GM18498 (cell line): ENCODE measurements at regions not wholly inside any gene's neighbourhood (a gene's known extent, or its start where the extent isn't known, plus 50 kb on each side); places are given as distances from the start of the nearest gene placed in this dataset.

Experiments
- ATAC-seq: cut with Tn5 transposase; IDR thresholded peaks from one replicate; pipeline ENCODE4 v1.9.1; 2021; ENCODE audit warnings: mild to moderate bottlenecking, moderate library complexity; ENCODE audit not compliant: unreplicated experiment

DNA sequence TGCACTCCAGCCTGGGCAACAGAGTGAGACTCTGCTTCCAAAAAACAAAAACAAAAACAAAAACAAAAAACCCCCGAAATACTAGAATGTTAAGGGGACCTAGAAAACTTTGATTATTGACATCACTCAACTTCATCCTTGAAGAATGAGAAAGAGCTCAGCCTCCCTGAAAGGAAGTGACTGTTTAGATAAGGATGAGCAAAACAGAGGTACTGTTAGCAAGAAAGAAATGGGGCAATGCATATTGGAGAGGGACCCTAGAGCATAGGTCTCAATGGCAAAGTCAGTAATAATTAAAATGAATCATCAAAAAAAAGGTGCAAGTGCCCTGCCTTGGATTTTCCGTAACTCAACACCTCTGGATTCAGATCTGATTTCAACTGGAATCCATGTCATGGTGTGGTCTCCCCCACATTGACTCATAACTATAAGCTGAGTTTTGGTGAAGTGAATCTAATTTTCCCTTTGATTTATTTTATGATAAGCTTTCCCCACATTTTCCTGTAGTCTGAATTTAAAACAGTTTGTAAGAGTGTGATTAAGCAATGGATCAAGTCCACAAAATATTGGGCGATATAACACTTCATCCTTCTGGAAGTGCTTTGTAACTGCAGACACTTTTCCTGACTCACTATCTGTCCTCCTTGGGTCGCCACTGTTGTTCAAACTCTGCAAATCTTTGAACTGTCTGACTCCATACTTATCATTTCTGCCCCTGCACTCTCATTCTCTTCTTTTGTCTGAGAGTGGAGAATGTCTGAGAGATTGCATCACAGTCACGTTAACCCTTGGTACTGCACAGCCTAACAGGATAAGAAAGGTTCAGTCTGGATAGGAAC, 224.8 kb upstream of the LYZL1 start:
- no peak for ATAC-seq

DNA sequence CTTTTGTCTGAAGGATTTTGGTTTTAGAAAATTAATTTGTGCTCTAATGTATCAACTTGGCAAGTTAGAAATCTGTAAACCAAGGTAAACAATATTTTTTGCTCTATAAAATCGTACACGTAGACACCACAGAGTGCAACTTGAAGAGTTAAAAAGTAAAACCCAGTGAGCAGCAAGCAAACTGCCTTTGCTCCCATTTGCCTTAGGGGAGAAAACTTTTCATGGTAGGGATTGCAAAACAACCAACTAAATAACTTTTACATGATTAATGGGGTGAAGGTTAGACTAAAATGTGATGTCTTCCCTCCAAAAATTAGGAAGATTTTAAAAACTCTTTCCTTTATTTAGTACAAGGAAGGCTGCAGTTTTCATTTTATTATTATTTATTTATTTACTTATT, 224.2 kb upstream of the LYZL1 start:
- ATAC-seq, result no peak

- no peak for ATAC-seq
Measured at GRCh38 chr10:29067161-29067560, 221.7 kb upstream of the LYZL1 start.

DNA sequence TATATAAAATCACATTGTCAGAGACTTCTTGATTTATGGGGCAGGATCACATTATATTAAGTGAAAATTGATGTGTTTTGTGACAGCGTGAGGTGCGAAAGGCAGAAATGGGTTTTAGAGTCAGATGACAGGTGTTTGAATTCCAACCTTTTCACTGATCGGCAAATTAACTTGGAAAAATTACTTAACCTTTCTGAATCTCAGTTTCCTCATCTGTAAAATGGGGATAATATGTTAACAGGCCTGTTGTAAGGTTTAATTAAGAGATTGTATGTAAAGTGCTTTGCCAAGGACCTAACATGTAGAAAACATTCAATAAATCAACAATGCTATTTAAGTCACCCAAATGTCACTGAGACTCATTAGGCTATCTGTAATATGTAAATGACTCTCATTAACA, 221.2 kb upstream of the LYZL1 start:
- no peak for ATAC-seq

GRCh38 chr10:29068302-29068701, 220.6 kb upstream of the LYZL1 start:
- no peak for ATAC-seq

GRCh38 chr10:29068966-29069365, 219.9 kb upstream of the LYZL1 start:
- ATAC-seq, result no peak

GRCh38 chr10:29069941-29070340, 218.9 kb upstream of the LYZL1 start:
- no peak for ATAC-seq

DNA sequence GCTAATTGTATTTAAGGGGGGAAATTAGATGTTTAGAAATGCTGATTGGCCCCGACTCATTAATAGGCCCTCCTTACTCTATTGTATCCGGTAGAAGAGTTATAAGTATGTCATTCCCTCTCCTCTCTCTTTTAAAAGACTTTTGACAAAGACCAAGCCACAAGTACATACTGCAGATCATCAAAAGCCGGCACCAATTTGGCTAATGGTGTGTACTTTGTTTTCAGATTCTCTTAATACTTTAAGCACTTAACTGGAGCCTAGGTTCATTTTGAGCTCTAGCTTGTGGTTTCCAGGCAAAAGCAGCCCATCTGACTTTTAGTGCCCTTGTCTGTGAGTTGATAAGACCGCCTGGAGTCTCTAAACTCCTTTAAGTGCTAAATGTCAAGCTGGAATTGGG, 210.0 kb upstream of the LYZL1 start:
- no peak for ATAC-seq

- ATAC-seq, result no peak
Measured at GRCh38 chr10:29081231-29081630, 207.6 kb upstream of the LYZL1 start.

DNA sequence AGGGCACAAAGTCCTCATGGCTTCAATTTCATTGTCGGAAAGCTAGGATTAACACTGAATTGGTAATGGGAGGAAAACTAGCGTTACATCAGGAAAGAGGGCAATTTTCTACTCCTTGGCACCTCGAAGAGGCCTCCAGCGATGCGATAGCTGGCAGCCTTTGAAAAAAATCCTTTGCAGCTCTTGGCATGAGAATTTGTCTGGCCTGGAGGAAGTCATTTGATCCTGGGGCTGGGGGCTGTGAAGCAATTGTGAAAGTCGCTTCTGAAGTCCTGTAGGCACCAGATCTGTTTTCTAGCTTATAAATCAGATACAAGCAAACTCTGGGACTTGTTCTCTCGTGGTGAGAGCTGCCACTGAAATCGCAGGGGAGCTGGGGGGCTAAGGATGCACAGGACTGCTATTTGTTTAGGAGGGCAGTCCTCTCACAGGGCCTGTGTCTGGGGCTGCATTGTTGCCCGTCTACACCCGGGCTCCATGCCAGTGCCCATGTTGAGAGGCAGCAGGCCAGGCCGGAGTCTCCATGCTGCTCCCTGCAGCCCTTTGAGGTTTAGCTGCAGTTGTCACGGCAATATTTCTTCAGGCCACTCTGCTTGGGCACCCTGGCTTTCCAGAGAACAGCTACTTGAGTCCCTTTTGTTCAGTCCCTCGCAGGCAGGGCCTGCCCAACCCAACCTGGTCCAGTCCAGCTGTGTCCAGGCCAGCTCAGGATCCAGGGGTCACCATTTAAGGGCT, 206.8 kb upstream of the LYZL1 start:
- ATAC-seq, result no peak

GRCh38 chr10:29083096-29083495, 205.8 kb upstream of the LYZL1 start:
- ATAC-seq, result no peak

DNA sequence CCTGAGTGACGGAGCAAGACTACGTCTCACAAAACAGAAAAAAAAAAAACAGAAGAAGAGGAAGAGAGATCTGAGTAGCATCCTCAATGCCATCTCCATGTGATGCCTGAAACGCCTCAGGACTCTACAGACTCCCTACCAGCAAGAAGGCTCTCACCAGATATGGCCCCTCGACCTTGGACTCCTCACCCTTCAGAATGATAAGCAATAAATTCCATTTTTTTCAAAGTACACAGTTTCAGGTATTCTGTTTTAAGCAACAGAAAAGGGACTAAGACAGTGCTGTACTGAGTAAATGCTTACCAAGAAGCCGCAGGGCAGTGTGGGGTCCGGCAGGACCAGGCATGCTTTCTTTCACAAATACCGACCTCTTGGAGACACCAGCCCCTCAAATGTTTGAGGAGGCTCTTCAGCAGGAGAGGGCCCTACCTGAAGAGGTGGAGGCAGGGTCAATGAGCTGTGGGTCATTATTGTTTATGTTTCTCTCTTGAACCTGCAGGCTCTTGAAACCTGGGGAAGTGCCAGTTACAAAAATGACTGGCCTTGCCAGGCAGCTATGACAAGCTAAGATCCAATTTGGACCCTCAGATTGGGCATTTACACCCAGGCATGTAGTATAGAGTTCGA, 204.1 kb upstream of the LYZL1 start:
- no peak for ATAC-seq

GRCh38 chr10:29089091-29089490, 199.8 kb upstream of the LYZL1 start:
- no peak for ATAC-seq

- no peak for ATAC-seq
Measured at GRCh38 chr10:29096303-29096824, 192.5 kb upstream of the LYZL1 start.

GRCh38 chr10:29098423-29098822, 190.4 kb upstream of the LYZL1 start:
- ATAC-seq, result no peak

DNA sequence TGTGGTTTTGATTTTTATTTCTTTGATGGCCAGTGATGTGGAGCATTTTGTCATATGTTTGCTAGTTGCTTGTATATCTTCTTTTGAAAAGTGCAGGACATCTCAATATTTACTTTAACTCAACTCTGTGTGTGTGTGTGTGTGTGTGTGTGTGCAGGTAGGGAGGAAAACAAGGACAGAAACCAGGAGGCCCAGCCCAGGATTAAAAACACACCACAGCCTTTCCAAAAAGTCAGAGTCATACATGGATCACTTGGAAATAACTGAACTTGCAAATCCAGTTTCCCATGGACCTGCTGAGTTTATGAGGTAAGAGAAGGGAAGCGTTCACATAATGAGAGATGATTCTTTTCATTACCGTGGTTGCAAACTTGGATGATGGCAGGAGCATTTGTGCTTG, 189.9 kb upstream of the LYZL1 start:
- no peak for ATAC-seq

- no peak for ATAC-seq
Measured at GRCh38 chr10:29099415-29099814, 189.5 kb upstream of the LYZL1 start.

- no peak for ATAC-seq
Measured at GRCh38 chr10:29100505-29100904, 188.4 kb upstream of the LYZL1 start.

- no peak for ATAC-seq
Measured at GRCh38 chr10:29102233-29102632, 186.6 kb upstream of the LYZL1 start.

GRCh38 chr10:29102636-29103035, 186.2 kb upstream of the LYZL1 start:
- no peak for ATAC-seq

GRCh38 chr10:29104661-29105399, 184.0 kb upstream of the LYZL1 start:
- no peak for ATAC-seq
